MG63 (cell line): ENCODE measurements at regions not wholly inside any gene's neighbourhood (a gene's known extent, or its start where the extent isn't known, plus 50 kb on each side); places are given as distances from the start of the nearest gene placed in this dataset.
A peak's percentile ranks its signal among the peaks of the same experiment; 100 is the strongest.

ENCODE experiments used
- DNase-seq: peaks from one replicate; pipeline ENCODE4 v3.0.0-alpha.2; 2020
- H3K27me3 ChIP-seq: fragments of 250-450 bp; sonication (Bioruptor Pico); 2 replicates; pipeline ENCODE4 v1.5.1; 2020; ENCODE audit warnings: mild to moderate bottlenecking, moderate library complexity
- H3K36me3 ChIP-seq: fragments of 250-450 bp; sonication (Bioruptor Pico); 2 replicates; pipeline ENCODE4 v1.5.1; 2020; ENCODE audit warnings: mild to moderate bottlenecking, moderate library complexity
- H3K4me3 ChIP-seq: fragments of 250-450 bp; sonication (Bioruptor Pico); 2 replicates; pipeline ENCODE4 v1.5.1; 2020; ENCODE audit warnings: mild to moderate bottlenecking, moderate library complexity
- H3K9me3 ChIP-seq: fragments of 250-450 bp; sonication (Bioruptor Pico); 2 replicates; pipeline ENCODE4 v1.5.1; 2020; ENCODE audit warnings: mild to moderate bottlenecking, moderate library complexity

DNA sequence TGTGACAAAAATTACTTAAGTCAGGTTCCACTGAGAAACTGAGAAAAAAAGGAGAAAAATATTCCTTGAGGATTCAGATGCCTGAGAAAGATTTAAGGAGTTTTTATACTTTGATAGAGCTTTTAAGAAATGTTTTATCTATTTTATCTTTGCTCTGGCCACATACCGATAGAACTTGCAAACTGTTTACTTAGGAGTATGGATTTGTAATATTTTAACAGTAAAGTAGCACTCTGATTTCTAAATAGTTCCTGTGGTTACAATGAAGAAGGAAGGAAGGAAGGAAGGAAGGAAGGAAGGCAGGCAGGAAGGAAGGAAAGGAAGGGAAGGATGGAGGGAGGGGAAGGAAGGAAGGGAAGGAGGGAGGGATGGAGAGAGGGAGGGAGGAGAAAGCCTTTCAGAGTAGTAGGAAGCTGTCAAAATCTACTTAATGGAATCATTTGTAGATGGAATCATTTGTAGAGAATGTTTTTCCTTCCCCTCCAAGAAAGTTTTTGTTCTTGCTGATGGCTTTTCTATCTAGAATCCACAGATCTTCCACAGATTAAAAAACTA, 489.0 kb upstream of the ANKRD30A start:
- H3K4me3 ChIP-seq, result no peak overlapping the region
- no peaks in the 10 kb centered on the region for H3K27me3 ChIP-seq
- DNase-seq, result no peak
- no peaks in the 10 kb centered on the region for H3K36me3 ChIP-seq
- no peaks in the 10 kb centered on the region for H3K9me3 ChIP-seq

DNA sequence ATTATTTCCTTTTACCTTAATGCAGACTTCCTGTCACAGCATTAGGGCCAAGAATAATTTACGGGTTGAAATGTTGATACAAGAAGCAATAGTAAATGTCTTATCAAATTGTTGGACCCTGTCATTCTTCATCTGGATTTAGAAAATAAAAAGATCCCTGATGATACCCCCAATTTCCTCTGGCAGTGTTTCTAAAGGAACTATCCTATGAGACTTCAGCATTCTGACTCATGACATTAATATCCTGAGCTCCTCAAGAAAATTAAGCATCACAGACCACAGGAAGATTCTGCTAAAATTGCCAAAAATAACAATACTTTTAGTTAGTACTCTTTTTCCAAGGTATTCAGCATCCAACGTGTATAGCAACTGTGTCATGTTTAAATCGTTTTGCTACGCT, 490.5 kb upstream of the ANKRD30A start:
- H3K9me3 ChIP-seq, result no peaks in the 10 kb centered on the region

DNA sequence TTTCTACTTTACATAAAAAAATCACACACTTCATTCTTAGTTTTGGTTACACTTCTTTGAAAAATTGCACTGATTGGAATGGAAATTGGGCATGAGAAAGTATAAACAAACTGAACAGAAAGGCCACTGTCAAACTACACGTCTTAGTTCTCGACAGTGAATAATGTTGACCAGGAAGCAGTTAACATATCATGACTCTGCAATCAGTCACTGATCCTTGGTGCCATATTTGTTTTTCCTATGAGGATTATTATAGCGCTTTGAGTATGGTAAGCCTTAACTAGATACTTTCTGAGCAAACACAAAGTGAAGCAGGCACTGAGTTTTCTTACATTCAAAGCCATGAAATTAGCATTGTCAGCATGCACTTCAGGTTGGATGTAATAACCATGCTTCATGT, 495.1 kb upstream of the ANKRD30A start:
- Histone ChIP-seq H3K27me3 (no peaks in the 10 kb centered on the region), H3K36me3 (no peaks in the 10 kb centered on the region), H3K9me3 (no peaks in the 10 kb centered on the region), H3K4me3 (no peak overlapping the region)
- DNase-seq, result no peak

More for the DNA sequence above, 490.5 kb upstream of the ANKRD30A start:
- H3K27me3 ChIP-seq, result no peaks in the 10 kb centered on the region
- H3K4me3 ChIP-seq, result no peak overlapping the region
- DNase-seq, result no peak
- no peaks in the 10 kb centered on the region for H3K36me3 ChIP-seq

DNA sequence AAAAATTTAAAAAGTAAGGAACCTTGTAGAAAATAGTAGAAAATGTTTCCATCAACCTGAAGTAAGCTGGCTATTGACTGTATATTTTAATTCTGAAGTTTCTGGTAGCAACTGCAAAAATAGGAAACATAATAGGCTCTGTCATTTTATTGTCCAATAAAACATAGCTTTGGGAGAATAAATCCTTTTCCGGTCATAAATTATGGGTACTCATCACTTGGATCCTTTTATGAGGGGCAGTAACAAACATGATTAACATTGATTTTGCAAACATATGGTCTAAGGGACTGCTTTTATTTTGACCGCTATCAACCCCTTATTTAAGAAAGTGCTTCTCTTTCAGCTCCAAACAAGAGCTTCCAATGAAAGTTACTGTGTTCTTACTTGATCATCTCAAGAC, 495.9 kb upstream of the ANKRD30A start:
- DNase-seq, result no peak

DNA sequence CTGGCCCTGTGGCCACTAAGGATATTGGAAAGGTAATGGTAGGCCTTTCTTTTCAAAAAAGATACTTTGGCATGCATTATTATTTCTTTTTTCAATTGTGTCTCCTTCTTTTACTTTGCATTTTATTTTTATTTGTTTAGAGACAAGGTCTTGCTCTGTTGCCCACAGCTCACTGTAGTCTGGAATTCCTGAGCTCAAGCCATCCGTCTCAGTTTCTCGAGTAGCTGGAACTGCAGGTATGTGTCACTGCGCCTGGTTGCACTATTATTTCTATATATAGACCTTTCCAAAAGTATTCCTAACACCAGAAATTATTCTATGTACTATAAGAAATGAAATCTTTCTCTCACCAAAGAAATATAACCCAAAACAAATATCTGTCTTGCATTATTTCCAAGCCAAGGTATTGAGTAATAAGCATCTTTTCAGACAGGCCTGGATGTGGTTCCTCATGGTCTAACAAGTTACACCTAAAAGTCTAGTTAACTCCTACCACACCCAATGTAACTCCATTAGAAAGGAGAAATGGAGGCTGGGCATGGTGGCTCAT, 500.8 kb upstream of the ANKRD30A start:
- no peak for DNase-seq
- Histone ChIP-seq H3K4me3 (no peak overlapping the region), H3K36me3 (no peaks in the 10 kb centered on the region), H3K27me3 (no peaks in the 10 kb centered on the region), H3K9me3 (peaks cover 2% of the 10 kb centered on the region; the same call in 1 of the 2 replicates)

More for the DNA sequence above, 495.9 kb upstream of the ANKRD30A start:
- Histone ChIP-seq H3K27me3 (no peaks in the 10 kb centered on the region), H3K9me3 (no peaks in the 10 kb centered on the region), H3K4me3 (no peak overlapping the region), H3K36me3 (no peaks in the 10 kb centered on the region)

DNA sequence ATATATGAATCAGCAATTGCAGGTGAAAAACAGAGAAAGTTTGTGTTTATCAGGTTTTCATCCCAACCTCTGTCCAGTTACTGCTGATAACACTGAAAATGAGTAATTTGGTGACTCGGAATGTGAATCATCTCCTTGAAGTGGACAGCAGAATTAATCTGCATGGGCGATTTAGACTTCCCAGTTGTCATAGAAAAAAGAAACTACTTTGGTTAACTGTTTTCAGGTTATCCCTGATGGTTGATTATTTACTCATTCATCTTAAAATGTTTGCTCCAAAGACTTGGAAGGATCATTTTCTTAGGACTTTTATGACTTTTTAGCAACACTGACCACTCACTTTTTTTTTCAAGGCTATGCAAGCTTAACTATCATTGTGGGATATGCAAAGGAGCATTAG, 504.1 kb upstream of the ANKRD30A start:
- Histone ChIP-seq H3K27me3 (no peaks in the 10 kb centered on the region), H3K4me3 (no peak overlapping the region), H3K36me3 (no peaks in the 10 kb centered on the region), H3K9me3 (peaks cover 2% of the 10 kb centered on the region; the same call in 1 of the 2 replicates)
- no peak for DNase-seq

DNA sequence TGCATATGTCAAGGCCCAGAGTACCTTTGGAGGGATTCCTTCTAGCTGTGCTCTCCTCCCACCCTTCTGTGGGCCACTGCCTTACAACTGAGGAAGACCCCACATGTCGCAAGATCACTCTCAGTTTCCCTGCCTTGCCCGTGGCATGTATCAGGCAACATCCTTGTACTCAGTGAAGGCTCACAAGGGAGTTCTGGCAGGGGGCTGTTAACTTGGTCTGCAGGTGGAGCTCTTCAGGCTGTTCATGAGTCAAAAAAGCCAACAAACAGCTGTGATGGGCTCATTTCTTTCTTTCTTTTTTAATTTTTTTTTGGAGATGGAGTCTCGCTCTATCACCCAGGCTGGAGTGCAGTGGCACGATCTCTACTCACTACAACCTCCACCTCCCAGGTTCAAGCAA, 513.0 kb upstream of the ANKRD30A start:
- Histone ChIP-seq H3K9me3 (no peaks in the 10 kb centered on the region), H3K27me3 (no peaks in the 10 kb centered on the region), H3K36me3 (no peaks in the 10 kb centered on the region), H3K4me3 (no peak overlapping the region)
- no peak for DNase-seq

DNA sequence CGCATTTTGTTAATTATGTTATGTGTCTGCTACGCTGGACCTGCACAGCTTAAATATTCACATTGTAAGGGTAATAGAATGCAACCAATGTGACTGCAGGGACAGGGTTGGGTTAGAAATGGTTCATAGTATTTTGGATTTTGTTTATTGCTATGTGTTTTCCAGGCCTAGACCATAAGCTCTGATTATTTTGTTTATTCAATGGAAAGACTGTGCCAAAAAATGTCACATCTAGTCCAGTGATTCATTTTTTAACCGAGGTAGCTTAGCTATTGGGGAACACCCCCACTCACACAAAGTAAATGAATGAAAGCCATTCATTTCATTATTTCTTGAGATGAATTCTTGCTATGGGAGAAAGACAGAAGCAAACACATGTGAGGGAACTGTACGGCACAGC, 516.5 kb upstream of the ANKRD30A start:
- no peaks in the 10 kb centered on the region for H3K27me3 ChIP-seq
- no peaks in the 10 kb centered on the region for H3K9me3 ChIP-seq
- H3K4me3 ChIP-seq, result no peak overlapping the region
- no peak for DNase-seq
- no peaks in the 10 kb centered on the region for H3K36me3 ChIP-seq

DNA sequence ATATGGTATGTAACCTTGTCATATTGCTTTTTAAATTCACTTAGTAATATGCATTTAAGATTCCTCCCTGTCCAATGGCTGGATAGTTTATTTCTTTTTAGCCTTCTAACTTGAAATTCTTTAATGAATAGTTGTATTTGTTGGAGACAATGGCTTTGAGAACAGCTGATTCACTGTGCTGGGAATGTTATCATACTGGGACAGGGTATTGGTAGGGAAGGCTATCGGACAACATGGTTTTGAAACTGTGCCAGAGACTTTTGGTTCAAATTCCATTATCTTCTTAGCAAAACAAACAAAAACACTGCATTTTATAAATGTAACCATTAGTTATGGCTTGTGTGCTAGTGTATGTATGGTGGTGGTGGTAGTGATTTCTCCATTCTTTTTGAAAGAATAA, 517.1 kb upstream of the ANKRD30A start:
- H3K36me3 ChIP-seq, result no peaks in the 10 kb centered on the region
- no peaks in the 10 kb centered on the region for H3K9me3 ChIP-seq
- DNase-seq, result peak; percentile 17
- no peaks in the 10 kb centered on the region for H3K27me3 ChIP-seq
- no peak overlapping the region for H3K4me3 ChIP-seq

DNA sequence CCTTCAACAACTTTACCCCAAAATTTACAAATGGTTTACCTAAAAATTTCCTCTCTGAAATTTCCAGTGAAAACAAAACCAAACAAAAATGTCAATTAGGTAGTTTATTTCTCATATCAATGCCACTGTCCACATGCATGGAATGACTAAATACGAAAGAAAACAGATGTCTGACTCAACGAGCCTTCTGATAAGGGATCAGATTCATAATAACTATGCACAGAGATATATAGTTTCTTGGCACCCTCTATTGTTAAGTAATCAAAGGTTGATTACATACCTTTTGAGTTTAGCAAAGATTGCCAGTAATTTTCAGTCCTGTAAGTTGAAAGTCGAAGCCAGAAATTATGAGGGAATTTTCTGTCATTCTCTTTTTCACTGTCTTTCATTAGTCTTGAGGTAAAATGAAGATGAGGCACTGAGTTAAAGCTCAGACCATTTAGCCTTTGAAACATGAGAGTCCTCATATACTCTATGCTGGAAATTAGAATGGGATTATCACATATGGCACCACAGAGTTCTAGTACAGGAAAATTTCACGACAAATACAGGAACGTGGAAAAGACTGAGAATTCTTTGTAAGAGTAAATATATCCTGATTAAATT, 519.1 kb upstream of the ANKRD30A start:
- no peaks in the 10 kb centered on the region for H3K9me3 ChIP-seq
- H3K36me3 ChIP-seq, result no peaks in the 10 kb centered on the region
- no peak for DNase-seq
- H3K27me3 ChIP-seq, result no peaks in the 10 kb centered on the region
- H3K4me3 ChIP-seq, result no peak overlapping the region

DNA sequence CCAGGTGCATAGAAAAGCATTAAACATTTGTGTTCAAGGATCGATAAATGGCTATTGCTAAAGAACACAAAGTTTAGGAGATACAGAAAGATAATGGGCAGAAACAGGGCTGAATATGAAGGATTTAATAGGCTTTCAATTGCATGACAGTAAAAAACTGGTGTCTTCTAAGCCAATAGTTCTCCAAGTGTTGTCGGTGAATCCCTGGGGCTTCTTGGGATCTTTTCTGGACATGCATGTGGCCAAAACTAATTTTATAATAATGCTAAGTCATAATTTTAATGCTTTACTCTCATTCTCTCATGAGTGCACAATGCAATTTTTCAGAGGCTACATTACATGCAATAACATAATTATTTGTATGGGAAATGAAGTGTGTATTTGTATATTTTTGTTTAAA, 521.1 kb upstream of the ANKRD30A start:
- Histone ChIP-seq H3K4me3 (no peak overlapping the region), H3K9me3 (no peaks in the 10 kb centered on the region), H3K27me3 (no peaks in the 10 kb centered on the region), H3K36me3 (no peaks in the 10 kb centered on the region)
- no peak for DNase-seq

DNA sequence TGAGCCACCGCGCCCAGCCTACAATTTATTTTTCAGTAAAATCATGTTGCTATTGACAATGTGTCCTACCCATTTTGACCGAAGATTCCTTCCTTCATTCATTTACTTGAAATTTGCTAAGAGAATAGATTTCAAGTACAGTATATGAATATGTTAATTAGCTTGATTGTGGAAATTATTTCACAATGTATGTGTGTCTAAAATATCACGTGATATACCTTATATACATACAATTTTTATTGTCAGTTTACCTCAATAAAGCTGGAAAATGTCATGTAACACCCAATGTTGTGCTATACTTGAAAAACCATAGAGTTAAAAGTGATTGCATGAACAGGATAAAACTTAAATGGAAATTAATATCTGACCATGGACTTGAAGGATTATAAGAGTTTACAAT, 521.7 kb upstream of the ANKRD30A start:
- H3K9me3 ChIP-seq, result no peaks in the 10 kb centered on the region
- no peak for DNase-seq
- no peak overlapping the region for H3K4me3 ChIP-seq
- no peaks in the 10 kb centered on the region for H3K27me3 ChIP-seq
- H3K36me3 ChIP-seq, result no peaks in the 10 kb centered on the region

DNA sequence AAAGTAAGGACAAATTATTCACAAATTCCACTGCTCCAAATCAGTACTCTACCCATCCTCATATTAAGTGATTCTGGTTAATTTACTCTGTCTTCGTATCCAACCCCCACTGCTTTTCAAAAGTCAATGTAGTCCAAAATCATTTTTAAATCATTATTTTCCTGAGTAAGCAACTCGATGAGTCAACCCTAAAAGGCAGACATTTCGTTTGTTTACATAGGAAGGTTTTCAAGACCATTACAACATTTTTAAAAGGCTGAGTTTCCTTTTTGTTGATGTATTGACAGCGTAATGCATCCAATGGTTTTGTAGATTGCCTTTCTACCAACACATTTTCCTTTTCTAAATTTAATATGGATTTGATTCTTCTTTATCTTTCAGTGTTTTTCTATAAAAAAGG, 523.0 kb upstream of the ANKRD30A start:
- Histone ChIP-seq H3K9me3 (no peaks in the 10 kb centered on the region), H3K4me3 (no peak overlapping the region), H3K27me3 (no peaks in the 10 kb centered on the region), H3K36me3 (no peaks in the 10 kb centered on the region)
- DNase-seq, result no peak

DNA sequence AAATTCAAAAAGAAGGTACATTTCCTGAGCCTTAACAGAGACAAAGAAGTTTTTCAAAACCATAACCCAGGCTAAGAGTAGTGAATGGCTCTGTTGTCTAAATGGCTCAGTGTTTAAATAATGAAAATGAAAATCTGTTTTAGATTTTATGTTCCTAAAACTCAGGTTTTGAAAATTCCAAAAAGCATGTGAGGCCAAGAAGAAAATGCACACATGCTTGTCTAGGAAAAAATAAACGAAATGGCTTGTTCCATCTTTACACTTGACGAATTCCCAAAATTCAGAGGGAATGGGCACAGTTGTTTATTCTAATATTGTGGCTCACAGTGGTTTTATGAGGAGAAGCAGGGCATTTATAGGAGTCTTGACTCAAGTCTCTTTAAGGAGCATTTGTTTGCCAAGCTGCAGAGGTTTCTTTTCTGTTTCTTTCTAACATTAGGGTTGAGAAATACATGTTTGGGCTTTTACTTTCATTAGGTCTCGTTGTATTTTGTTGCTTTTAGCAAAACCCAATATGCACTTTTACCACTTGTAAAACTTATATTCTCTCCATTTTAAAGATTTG, 527.6 kb upstream of the ANKRD30A start:
- no peak for DNase-seq
- H3K36me3 ChIP-seq, result no peaks in the 10 kb centered on the region
- no peaks in the 10 kb centered on the region for H3K27me3 ChIP-seq
- no peak overlapping the region for H3K4me3 ChIP-seq
- no peaks in the 10 kb centered on the region for H3K9me3 ChIP-seq

DNA sequence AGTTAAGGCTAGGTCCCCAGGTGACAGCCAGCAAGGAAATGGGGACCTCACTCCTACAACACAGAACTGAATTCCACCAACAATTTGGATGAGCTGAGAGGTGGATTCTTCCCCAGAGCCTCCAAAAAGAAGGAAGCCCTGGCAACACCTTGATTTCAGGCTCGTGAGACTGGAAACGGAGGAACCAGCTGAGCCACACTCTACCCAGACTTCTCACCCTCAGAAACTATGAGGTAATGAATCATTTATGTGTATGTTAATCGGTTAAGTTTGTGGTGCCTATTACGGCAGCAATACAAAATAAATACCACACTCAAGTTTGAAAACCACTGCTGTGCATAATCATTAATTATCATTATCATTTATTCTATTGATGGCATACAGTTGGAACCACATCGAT, 532.4 kb upstream of the ANKRD30A start:
- no peaks in the 10 kb centered on the region for H3K27me3 ChIP-seq
- no peaks in the 10 kb centered on the region for H3K9me3 ChIP-seq
- DNase-seq, result no peak
- H3K4me3 ChIP-seq, result no peak overlapping the region
- H3K36me3 ChIP-seq, result no peaks in the 10 kb centered on the region

DNA sequence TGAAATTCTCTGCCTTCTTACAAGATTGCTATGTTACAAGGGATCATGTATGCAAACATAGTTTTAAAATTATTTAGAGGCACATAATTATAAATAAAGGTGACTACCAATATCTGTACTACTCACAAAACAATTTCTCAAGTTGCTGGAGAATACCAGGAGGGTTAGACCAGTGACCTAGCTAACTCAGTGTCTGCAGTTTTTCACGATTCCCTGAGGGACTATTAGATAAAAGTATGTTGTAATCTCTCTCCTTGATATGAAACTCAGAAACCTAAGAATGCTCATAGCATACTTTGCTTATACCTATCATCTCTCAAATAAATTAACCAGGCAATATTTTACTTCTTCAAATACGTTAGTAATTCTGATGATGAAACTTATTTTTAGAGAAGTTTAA, 534.0 kb upstream of the ANKRD30A start:
- Histone ChIP-seq H3K27me3 (no peaks in the 10 kb centered on the region), H3K4me3 (no peak overlapping the region), H3K36me3 (no peaks in the 10 kb centered on the region), H3K9me3 (no peaks in the 10 kb centered on the region)
- no peak for DNase-seq

DNA sequence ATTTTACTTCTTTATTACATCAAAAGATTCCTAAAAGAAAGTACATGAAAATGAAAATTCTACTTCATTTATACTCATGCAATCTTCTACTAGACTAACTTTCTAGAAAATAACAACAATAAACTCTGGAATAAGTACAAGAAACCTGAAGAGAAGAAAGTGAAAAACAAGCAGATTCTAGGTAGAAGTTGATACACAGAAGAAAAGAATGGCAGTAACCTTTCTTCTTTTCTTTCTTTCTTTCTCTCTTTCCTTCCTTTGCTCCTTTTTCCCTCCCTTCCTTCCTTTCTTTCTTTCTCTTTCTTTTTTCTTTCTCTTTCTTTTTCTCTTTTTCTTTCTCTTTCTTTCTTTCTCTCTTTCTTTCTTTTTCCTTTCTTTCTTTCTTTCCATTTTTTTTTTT, 541.7 kb upstream of the ANKRD30A start:
- no peaks in the 10 kb centered on the region for H3K36me3 ChIP-seq
- H3K4me3 ChIP-seq, result no peak overlapping the region
- H3K27me3 ChIP-seq, result no peaks in the 10 kb centered on the region
- H3K9me3 ChIP-seq, result no peaks in the 10 kb centered on the region
- no peak for DNase-seq

DNA sequence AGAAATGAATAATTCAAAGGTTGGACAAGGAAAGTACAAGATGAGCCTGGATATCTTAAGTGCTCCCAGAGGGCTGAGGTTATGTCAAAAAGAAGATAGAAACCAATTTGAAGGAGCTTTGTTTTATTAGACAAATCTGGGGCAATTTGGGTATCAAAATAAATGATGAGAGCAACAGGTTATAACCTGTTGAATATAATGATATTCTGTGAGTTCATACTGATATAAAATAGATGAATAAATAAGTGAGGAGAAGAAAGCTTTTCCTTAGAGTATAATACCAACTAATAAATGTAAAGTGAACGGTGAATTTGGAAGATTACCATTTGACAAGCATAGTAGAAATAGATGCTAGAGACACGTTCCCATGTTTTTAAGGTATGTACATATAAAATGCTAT, 544.2 kb upstream of the ANKRD30A start:
- no peak for DNase-seq
- Histone ChIP-seq H3K9me3 (no peaks in the 10 kb centered on the region), H3K36me3 (no peaks in the 10 kb centered on the region), H3K27me3 (no peaks in the 10 kb centered on the region), H3K4me3 (no peak overlapping the region)
